GM12878 (cell line): ENCODE measurements at regions not wholly inside any gene's neighbourhood (a gene's known extent, or its start where the extent isn't known, plus 50 kb on each side); places are given as distances from the start of the nearest gene placed in this dataset.

Experiments
- ATAC-seq: fragments of 200-7000 bp; cut with Tn5 transposase; 3 replicates; pipeline ENCODE4 v1.9.1; 2020; ENCODE audit warnings: mild to moderate bottlenecking, moderate library complexity
- BruUV-seq: library from RNA; stranded (reverse); fragments of 400-500 nt; replicated peaks from 2 replicates; lab custom pipeline; 2021; lab: Mats Ljungman, UMichigan
- CTCF ChIA-PET: fragments of 300-600 bp; sonication (Branson Sonifier 250); formaldehyde crosslinking; extraction: SDS; loops from one replicate; lab custom pipeline; 2021; ENCODE audit warnings: inconsistent platforms; lab: Yijun Ruan, JAX
- POLR2A ChIA-PET: fragments of 350-600 bp; formaldehyde crosslinking; extraction: SDS; loops from one replicate; lab custom pipeline; 2021; ENCODE audit warnings: inconsistent platforms; lab: Charles Lee
- RAD21 ChIA-PET: fragments of 300-600 bp; sonication (Branson Sonifier 250); formaldehyde crosslinking; loops from one replicate; lab custom pipeline; 2023; ENCODE audit warnings: antibody characterized with exemption; ENCODE audit not compliant: unreplicated experiment; lab: Charles Lee
- SMC1A ChIA-PET: fragments of 300-600 bp; sonication (Branson Sonifier 250); formaldehyde crosslinking; loops from one replicate; lab custom pipeline; 2023; ENCODE audit not compliant: unreplicated experiment, uncharacterized antibody; lab: Charles Lee
- DNase-seq: peaks from one replicate; pipeline ENCODE4 v3.0.0-alpha.2; 2011; ENCODE audit warnings: low read depth, low spot score
- FAIRE-seq: peaks from 3 replicates; lab custom pipeline; 2011; peaks lifted over from hg19 to GRCh38; lab: Jason Lieb, UNC
- H2AFZ ChIP-seq: 2 replicates; pipeline ENCODE4 v1.6.0; 2011; ENCODE audit warnings: low read depth, low read length, control low read depth; ENCODE audit not compliant: control insufficient read depth
- H3K27ac ChIP-seq: 2 replicates; pipeline ENCODE4 v1.5.1; 2011; ENCODE audit warnings: control low read depth; ENCODE audit not compliant: control insufficient read depth, insufficient read depth
- H3K27me3 ChIP-seq, 2 experiments: replicated peaks in 1 of 2; 2 replicates each; pipeline versions ENCODE4 v1.6.0 to v1.6.1; 2011; ENCODE audit warnings: low read length in 1 of 2; ENCODE audit not compliant: control insufficient read depth in 2 of 2, insufficient read depth in 2 of 2
- H3K36me3 ChIP-seq, 2 experiments: 2 replicates each; pipeline ENCODE4 v1.5.1; 2011; ENCODE audit warnings: low read length in 1 of 2; ENCODE audit not compliant: control insufficient read depth in 2 of 2, insufficient read depth in 2 of 2
- H3K4me1 ChIP-seq: 2 replicates; pipeline ENCODE4 v1.6.1; 2011; ENCODE audit warnings: mild to moderate bottlenecking, low read length, moderate library complexity, mixed read lengths; ENCODE audit not compliant: control insufficient read depth, insufficient read depth
- H3K4me2 ChIP-seq: 2 replicates; pipeline ENCODE4 v1.6.0; 2011; ENCODE audit warnings: control low read depth; ENCODE audit not compliant: control insufficient read depth, insufficient read depth
- H3K4me3 ChIP-seq: fragments of 200-600 bp; sonication (generic); 2 replicates; pipeline ENCODE4 v1.5.1; 2016
- H3K79me2 ChIP-seq: 2 replicates; pipeline ENCODE4 v1.6.0; 2011; ENCODE audit warnings: low read length; ENCODE audit not compliant: control insufficient read depth, insufficient read depth
- H3K9ac ChIP-seq: 2 replicates; pipeline ENCODE4 v1.8.0; 2011; ENCODE audit warnings: low read length, control low read depth, mixed read lengths; ENCODE audit not compliant: control insufficient read depth, insufficient read depth
- H3K9me3 ChIP-seq: replicated peaks from 3 replicates; pipeline ENCODE4 v1.5.1; 2011; ENCODE audit warnings: mild to moderate bottlenecking, low read length; ENCODE audit not compliant: control insufficient read depth, insufficient read depth
- H4K20me1 ChIP-seq: 2 replicates; pipeline ENCODE4 v1.6.0; 2011; ENCODE audit not compliant: control insufficient read depth, insufficient read depth
- ASH2L ChIP-seq: fragments of 300-600, 200-600 bp; sonication (generic); IDR thresholded peaks from 2 replicates; pipeline ENCODE4 v1.6.1; 2017; ENCODE audit warnings: low read depth, mild to moderate bottlenecking, borderline replicate concordance
- BHLHE40 ChIP-seq, 2 experiments: fragments of 450-650 bp in 1 of 2; IDR thresholded peaks; 2 replicates each; pipeline ENCODE4 v1.6.1; 2011 to 2017; ENCODE audit warnings: low read depth in 2 of 2, borderline replicate concordance in 1 of 2, improper control_type of control experiment in 1 of 2, low read length in 1 of 2, mild to moderate bottlenecking in 1 of 2
- KAT2A ChIP-seq: conservative IDR thresholded peaks from 2 replicates; pipeline ENCODE4 v1.6.1; 2011; ENCODE audit warnings: low read depth, low read length; ENCODE audit not compliant: control insufficient read depth
- NFYB ChIP-seq: IDR thresholded peaks from 2 replicates; pipeline ENCODE4 v1.6.1; 2011; ENCODE audit warnings: low read depth, mild to moderate bottlenecking, low read length, improper control_type of control experiment, moderate library complexity; ENCODE audit not compliant: insufficient read depth
- PAX5 ChIP-seq: IDR thresholded peaks from 2 replicates; pipeline ENCODE4 v1.6.1; 2011; ENCODE audit warnings: low read depth, low read length, borderline replicate concordance
- RAD21 ChIP-seq: IDR thresholded peaks from 2 replicates; pipeline ENCODE4 v1.6.1; 2011; ENCODE audit warnings: mild to moderate bottlenecking, low read depth, low read length, moderate library complexity; ENCODE audit not compliant: insufficient read depth
- SMAD1 ChIP-seq: fragments of 450-650 bp; IDR thresholded peaks from 2 replicates; pipeline ENCODE4 v1.6.1; 2018; ENCODE audit warnings: mild to moderate bottlenecking, low read depth; ENCODE audit not compliant: partially characterized antibody
- TARDBP ChIP-seq: IDR thresholded peaks from 2 replicates; pipeline ENCODE4 v1.6.1; 2016; ENCODE audit warnings: borderline replicate concordance
- TBL1XR1 ChIP-seq: IDR thresholded peaks from 2 replicates; pipeline ENCODE4 v1.6.1; 2012; ENCODE audit warnings: low read depth, low read length, improper control_type of control experiment
- YY1 ChIP-seq: IDR thresholded peaks from 2 replicates; pipeline ENCODE4 v1.6.1; 2011; ENCODE audit warnings: low read depth, mild to moderate bottlenecking, low read length
- ZNF274 ChIP-seq: IDR thresholded peaks from one replicate; pipeline ENCODE4 v1.8.0; 2011; ENCODE audit not compliant: insufficient read length, insufficient read depth
- WGBS: methylation state at CpG from one replicate; pipeline ENCODE4 v1.1.6; 2016; ENCODE audit warnings: low lambda C conversion rate; ENCODE audit not compliant: insufficient replicate concordance, insufficient coverage; ENCODE audit errors: missing lambda C conversion rate; 5-methylcytosine and 5-hydroxymethylcytosine counted together
- in situ Hi-C: fragments of 300-500 bp; cut with MboI; formaldehyde crosslinking; loops from 9 replicates; pipeline ENCODE4 v1.14.3; 2018; ENCODE audit warnings: mixed read lengths
- intact Hi-C: fragments of 100-400 bp; cut with micrococcal nuclease; formaldehyde crosslinking; loops from one replicate; pipeline ENCODE4 v1.14.2; 2022; ENCODE audit not compliant: unreplicated experiment
- TF ChIP-seq, protein P1 (sequence below): fragments of 450-650 bp; IDR thresholded peaks from 2 replicates; pipeline ENCODE4 v1.6.1; 2017; ENCODE audit warnings: mild to moderate bottlenecking, moderate library complexity

- no peaks in the 10 kb centered on the region for H4K20me1 ChIP-seq
- H3K9me3 ChIP-seq = no peaks in the 10 kb centered on the region
- CTCF ChIA-PET = interaction anchor here (0.7 to 0.8 kb wide), 5 partner anchors 10 to 180 kb away, joined by 3 read pairs; no protein-coding TSS in a partner anchor
- DNase-seq (peak; percentile 8), FAIRE-seq (no peak), ATAC-seq (peak; percentile 44)
- no peak overlapping the region for H3K9ac ChIP-seq
- H3K27me3 ChIP-seq = no peaks in the 10 kb centered on the region
- no peak overlapping the region for H3K4me3 ChIP-seq
- intact Hi-C loops (no loop called here), in situ Hi-C loops (no loop called here)
- H3K79me2 ChIP-seq = no peaks in the 10 kb centered on the region
- BruUV-seq = no TSS peak
- SMC1A ChIA-PET = interaction anchor here (0.6 to 3.7 kb wide), 17 partner anchors 9 to 1003 kb away, joined by 3 to 14 read pairs (median 4); no protein-coding TSS in a partner anchor
- no peaks in the 10 kb centered on the region for H3K36me3 ChIP-seq
- 39% methylated on average over 4 of the region's 4 CpGs for WGBS
- H3K4me2 ChIP-seq = no peak overlapping the region
- H3K4me1 ChIP-seq = no peaks in the 10 kb centered on the region
- POLR2A ChIA-PET = interaction anchor here (0.5 to 3.9 kb wide), 5 partner anchors 9 to 98 kb away, joined by 3 to 16 read pairs (median 3); no protein-coding TSS in a partner anchor
- TF ChIP-seq BHLHE40 (IDR thresholded peaks at IDR 0.05; ENCODE audit: borderline replicate concordance in 1 of 2, low read depth in 2 of 2, low read length in 1 of 2) = peak in 1 of 2 experiments; percentile 19; a peak in 1 of 4 replicates
- TF ChIP-seq, protein P1, sequence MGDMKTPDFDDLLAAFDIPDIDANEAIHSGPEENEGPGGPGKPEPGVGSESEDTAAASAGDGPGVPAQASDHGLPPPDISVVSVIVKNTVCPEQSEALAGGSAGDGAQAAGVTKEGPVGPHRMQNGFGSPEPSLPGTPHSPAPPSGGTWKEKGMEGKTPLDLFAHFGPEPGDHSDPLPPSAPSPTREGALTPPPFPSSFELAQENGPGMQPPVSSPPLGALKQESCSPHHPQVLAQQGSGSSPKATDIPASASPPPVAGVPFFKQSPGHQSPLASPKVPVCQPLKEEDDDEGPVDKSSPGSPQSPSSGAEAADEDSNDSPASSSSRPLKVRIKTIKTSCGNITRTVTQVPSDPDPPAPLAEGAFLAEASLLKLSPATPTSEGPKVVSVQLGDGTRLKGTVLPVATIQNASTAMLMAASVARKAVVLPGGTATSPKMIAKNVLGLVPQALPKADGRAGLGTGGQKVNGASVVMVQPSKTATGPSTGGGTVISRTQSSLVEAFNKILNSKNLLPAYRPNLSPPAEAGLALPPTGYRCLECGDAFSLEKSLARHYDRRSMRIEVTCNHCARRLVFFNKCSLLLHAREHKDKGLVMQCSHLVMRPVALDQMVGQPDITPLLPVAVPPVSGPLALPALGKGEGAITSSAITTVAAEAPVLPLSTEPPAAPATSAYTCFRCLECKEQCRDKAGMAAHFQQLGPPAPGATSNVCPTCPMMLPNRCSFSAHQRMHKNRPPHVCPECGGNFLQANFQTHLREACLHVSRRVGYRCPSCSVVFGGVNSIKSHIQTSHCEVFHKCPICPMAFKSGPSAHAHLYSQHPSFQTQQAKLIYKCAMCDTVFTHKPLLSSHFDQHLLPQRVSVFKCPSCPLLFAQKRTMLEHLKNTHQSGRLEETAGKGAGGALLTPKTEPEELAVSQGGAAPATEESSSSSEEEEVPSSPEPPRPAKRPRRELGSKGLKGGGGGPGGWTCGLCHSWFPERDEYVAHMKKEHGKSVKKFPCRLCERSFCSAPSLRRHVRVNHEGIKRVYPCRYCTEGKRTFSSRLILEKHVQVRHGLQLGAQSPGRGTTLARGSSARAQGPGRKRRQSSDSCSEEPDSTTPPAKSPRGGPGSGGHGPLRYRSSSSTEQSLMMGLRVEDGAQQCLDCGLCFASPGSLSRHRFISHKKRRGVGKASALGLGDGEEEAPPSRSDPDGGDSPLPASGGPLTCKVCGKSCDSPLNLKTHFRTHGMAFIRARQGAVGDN = peak; percentile 63
- no peak for TF ChIP-seq KAT2A
- no peak for TF ChIP-seq TBL1XR1
- no peak for TF ChIP-seq YY1
- no peak for TF ChIP-seq ASH2L
- TF ChIP-seq NFYB = no peak
- no peak for TF ChIP-seq ZNF274
- TF ChIP-seq PAX5 = no peak
- no peak for TF ChIP-seq SMAD1
- no peak for TF ChIP-seq TARDBP
- TF ChIP-seq RAD21 = no peak
- H3K27ac ChIP-seq = no peak overlapping the region
- RAD21 ChIA-PET = interaction anchor here (0.9 to 3.0 kb wide), 10 partner anchors 8 to 834 kb away, joined by 3 to 19 read pairs (median 4); no protein-coding TSS in a partner anchor
- H2AFZ ChIP-seq = no peak overlapping the region
Observed at GRCh38 chr9:22913026-22913425, 466.4 kb downstream of the DMRTA1 start.
